NB4 (cell line): ENCODE measurements at regions not wholly inside any gene's neighbourhood (a gene's known extent, or its start where the extent isn't known, plus 50 kb on each side); places are given as distances from the start of the nearest gene placed in this dataset.
A peak's percentile ranks its signal among the peaks of the same experiment; 100 is the strongest.

ENCODE experiments used
- DNase-seq: peaks from one replicate; pipeline ENCODE4 v3.0.0; 2010; ENCODE audit warnings: low read depth
- H3K4me3 ChIP-seq: one replicate; pipeline ENCODE4 v1.5.1; 2011; ENCODE audit warnings: mild to moderate bottlenecking, low read depth, low read length, moderate library complexity
- MYC ChIP-seq: IDR thresholded peaks from 2 replicates; pipeline ENCODE4 v1.6.1; 2011; ENCODE audit warnings: low read depth, low read length
- POLR2A ChIP-seq: IDR thresholded peaks from 2 replicates; pipeline ENCODE4 v1.6.1; 2011; ENCODE audit warnings: mild to moderate bottlenecking; ENCODE audit not compliant: insufficient read length; ENCODE audit errors: extremely low read depth
- TF ChIP-seq, protein P1 (sequence below): IDR thresholded peaks from one replicate; pipeline ENCODE4 v1.5.1; 2012; ENCODE audit warnings: low read depth, low read length
- TF ChIP-seq, protein P2 (sequence below): IDR thresholded peaks from 2 replicates; pipeline ENCODE4 v1.6.1; 2011; ENCODE audit warnings: low read depth, low read length

DNA sequence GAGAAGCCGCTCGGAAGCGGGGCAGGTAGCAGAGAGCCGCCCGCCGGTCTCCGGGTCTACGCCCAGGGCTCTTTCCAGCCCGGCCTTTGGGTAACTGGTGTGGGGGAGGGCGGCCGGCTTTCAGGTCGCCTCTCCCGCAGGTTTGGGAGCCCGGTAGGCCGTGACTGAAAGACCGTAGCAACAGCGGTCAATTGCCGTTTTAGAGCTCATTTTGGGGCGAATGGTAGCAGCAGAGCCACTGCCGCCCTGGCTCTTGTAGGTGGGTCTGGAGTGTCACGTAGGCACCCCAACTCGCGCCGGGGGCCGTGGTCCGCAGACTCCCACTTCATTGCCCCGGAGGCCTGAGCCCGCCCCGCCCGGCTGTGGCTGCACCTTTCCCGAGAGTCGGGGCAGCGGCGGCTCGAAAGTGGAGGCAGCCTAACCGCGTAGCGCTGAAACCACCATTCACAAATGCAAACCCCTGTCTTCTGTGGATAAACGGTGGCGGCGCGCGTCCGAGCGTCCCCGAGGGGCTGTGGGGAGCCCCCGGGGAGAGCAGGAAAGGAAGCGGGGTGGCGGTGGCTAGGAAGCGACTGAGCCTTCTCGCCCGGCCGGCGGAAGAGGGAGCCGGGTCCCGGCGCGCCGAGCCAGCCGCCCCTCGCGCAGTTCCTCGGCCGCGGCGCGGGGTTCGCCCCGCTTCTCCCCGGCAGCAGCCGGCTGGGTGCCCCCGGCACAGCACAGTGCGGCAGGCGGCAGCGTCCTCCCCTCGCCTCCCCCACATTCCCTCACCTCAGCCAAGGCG lies 2185.1 kb upstream of the TENM3 start:
- DNase-seq, result peak; percentile 48
- peak overlapping the region; percentile 54 for H3K4me3 ChIP-seq
- TF ChIP-seq MYC (no peak), POLR2A (no peak)
- TF ChIP-seq, protein P1, sequence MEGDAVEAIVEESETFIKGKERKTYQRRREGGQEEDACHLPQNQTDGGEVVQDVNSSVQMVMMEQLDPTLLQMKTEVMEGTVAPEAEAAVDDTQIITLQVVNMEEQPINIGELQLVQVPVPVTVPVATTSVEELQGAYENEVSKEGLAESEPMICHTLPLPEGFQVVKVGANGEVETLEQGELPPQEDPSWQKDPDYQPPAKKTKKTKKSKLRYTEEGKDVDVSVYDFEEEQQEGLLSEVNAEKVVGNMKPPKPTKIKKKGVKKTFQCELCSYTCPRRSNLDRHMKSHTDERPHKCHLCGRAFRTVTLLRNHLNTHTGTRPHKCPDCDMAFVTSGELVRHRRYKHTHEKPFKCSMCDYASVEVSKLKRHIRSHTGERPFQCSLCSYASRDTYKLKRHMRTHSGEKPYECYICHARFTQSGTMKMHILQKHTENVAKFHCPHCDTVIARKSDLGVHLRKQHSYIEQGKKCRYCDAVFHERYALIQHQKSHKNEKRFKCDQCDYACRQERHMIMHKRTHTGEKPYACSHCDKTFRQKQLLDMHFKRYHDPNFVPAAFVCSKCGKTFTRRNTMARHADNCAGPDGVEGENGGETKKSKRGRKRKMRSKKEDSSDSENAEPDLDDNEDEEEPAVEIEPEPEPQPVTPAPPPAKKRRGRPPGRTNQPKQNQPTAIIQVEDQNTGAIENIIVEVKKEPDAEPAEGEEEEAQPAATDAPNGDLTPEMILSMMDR, result no peak
- TF ChIP-seq, protein P2, sequence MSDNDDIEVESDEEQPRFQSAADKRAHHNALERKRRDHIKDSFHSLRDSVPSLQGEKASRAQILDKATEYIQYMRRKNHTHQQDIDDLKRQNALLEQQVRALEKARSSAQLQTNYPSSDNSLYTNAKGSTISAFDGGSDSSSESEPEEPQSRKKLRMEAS, result no peak

DNA sequence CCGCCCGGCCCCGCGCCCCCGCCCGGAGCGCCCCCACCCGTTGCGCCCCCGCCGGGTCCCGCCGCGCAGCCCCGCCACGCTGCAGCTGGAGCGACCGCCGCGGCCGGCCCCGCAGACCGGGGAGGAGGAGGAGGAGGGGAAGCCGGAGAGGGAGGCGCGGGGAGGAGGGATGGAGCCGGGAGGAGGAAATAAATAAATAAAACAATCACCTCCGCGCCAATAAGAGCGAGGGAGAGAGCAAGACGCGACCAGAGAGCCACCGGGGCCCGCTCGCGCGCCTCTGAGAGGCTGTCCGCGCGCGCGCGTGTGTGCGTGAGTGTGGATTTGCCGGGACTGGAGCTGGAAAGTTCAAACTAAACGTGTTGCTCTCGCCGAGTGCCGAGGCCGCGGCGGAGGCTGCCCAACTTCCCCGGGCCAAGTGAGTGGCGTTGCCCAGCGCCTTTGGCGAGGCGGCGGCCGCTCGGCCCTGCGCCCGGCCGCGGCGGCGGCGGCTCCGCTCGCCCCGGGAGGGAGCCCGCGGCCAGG lies 2184.4 kb upstream of the TENM3 start:
- peak; percentile 58 for DNase-seq
- peak overlapping the region; percentile 43 for H3K4me3 ChIP-seq
- TF ChIP-seq, protein P1, result no peak
- no peak for TF ChIP-seq POLR2A
- TF ChIP-seq, protein P2, result no peak

DNA sequence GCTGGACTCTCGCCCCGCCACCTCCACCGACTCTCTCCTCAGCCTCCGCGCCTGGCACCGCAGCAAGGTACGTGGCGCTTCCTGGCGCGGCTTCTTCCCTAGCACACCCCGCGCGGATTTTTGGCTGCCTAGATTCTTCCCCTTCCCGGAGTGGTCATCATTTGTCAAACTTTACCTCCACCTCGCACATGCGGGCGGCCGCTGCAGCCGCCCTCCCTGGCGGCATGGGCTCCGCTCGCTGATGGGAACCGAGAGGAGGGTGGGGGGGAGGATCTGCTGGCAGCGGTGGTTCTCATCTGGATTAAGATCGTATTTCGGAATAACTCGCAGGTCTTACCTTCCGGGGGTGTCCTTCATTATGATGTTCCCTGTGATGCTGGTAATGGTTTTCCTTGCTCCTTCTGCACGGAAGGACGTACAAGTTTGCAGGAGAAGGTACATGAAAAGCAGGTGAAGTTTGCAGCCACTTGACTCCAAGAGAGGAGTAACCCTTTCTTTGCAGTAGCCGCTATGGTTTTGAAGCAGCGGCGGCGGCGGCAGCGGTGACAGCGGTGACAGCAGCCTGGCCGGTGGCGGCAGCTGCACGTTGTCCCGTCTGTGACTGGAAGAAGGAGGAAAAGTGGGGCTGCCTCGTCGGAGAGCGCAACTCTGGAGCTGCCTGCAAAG lies 2183.9 kb upstream of the TENM3 start:
- TF ChIP-seq, protein P2, result no peak
- TF ChIP-seq POLR2A, result no peak
- TF ChIP-seq MYC, result no peak
- TF ChIP-seq, protein P1, result no peak
- peak; percentile 43 for DNase-seq
- H3K4me3 ChIP-seq, result peak overlapping the region; percentile 68

DNA sequence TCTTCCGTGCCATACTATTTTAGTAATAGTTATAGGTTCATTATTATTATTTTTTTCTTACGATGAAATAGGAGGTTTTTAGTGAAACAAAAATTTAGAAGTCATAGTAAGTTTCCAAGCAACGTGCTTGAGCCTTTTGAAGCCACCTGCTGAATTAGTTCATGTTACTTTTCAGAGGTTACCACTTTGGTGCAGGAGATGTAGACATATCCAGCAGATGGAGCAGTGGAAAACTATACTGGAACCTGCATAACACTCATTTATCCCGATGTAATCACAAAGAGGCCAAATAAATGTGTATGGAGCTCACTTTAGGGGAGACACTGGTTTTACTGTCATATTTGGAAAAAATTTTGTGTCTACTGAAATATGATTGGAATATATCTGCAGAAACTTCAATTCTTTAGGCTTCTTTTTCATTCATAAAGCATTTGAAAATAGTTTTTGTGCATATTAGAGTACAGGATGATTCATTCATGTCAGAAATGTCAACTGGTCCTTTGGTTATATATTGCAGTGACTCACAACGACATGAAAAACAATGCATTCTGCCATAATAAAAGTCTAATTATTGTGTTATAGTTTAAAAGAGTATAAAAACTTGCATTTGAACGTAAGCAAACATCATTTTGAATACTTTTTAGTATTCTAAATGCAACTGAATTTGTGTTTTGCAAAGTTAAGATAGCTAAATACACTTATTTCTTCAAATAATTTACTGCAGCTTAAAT lies 2182.9 kb upstream of the TENM3 start:
- TF ChIP-seq MYC, result no peak
- peak overlapping the region; percentile 68 for H3K4me3 ChIP-seq
- peak; percentile 18 for DNase-seq

DNA sequence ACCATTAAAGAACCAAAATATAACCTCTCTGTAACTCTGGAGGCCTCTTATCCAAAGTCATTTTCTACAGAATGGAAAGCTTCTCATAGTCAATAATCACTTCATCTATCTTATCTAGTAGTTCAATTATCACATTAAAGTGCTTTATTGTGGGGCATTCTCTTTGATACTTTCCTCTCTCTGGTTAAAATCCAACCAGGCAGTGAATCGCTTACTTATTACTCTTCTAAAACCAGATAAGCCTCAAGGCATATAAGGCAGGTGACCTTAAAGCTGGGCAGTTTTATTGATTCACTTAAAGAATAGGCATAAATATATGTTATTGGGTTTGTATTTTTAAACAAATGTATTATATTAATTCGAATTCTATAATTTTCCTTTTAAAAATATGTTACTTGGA lies 2162.1 kb upstream of the TENM3 start:
- TF ChIP-seq, protein P1, result no peak
- TF ChIP-seq POLR2A, result no peak
- TF ChIP-seq MYC, result no peak
- TF ChIP-seq, protein P2, result no peak
- H3K4me3 ChIP-seq, result no peak overlapping the region
- no peak for DNase-seq

DNA sequence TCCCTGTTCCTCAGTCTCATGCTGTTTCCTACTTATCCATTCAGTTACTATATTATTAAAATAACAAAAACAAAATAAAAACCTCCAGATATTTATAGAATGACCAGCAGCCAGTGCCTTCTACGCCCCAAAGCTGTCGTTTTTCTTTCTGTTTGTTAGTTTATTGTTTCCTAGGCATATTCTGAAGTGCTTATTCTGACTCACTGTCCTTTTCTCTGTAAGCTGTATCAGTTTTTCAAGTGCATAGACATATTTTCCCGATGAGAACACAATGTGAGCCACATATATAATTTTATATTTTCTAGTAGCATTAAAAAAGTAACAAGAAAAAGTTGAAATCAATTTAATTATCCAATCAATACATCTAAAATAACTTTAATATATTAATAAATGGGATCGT lies 2158.6 kb upstream of the TENM3 start:
- TF ChIP-seq, protein P1, result no peak
- TF ChIP-seq MYC (no peak), POLR2A (no peak)
- TF ChIP-seq, protein P2, result no peak
- DNase-seq, result no peak
- no peak overlapping the region for H3K4me3 ChIP-seq
